AML-193 (cell line): ENCODE measurements at regions not wholly inside any gene's neighbourhood (a gene's known extent, or its start where the extent isn't known, plus 50 kb on each side); places are given as distances from the start of the nearest gene placed in this dataset.
A peak's percentile ranks its signal among the peaks of the same experiment; 100 is the strongest.

ENCODE experiments used
- DNase-seq, 2 experiments: peaks; one replicate each; lab custom pipeline; 2025; lab: John Stamatoyannopoulos, UW

GRCh38 chr7:88431882-88432281, 125.2 kb upstream of the STEAP4 start:
- DNase-seq, result no peak

GRCh38 chr7:88429382-88429781, 122.7 kb upstream of the STEAP4 start:
- no peak for DNase-seq

GRCh38 chr7:88402529-88402928, 95.8 kb upstream of the STEAP4 start:
- DNase-seq, result no peak

GRCh38 chr7:88401009-88401623, 94.4 kb upstream of the STEAP4 start:
- DNase-seq, result peak; percentile 29 to 38

GRCh38 chr7:88399696-88400240, 93.1 kb upstream of the STEAP4 start:
- DNase-seq, result no peak

GRCh38 chr7:88399036-88399435, 92.3 kb upstream of the STEAP4 start:
- no peak for DNase-seq

GRCh38 chr7:88398459-88398858, 91.8 kb upstream of the STEAP4 start:
- DNase-seq, result no peak

- DNase-seq, result no peak
These were observed 90.2 kb upstream of the STEAP4 start for GRCh38 chr7:88396948-88397322.

GRCh38 chr7:88396295-88396947, 89.7 kb upstream of the STEAP4 start:
- DNase-seq, result no peak

GRCh38 chr7:88395715-88396114, 89.0 kb upstream of the STEAP4 start:
- peak; percentile 87 to 90 for DNase-seq

GRCh38 chr7:88391247-88391646, 84.6 kb upstream of the STEAP4 start:
- no peak for DNase-seq

- DNase-seq, result no peak
These were observed 80.7 kb upstream of the STEAP4 start for GRCh38 chr7:88387368-88387767.

- no peak for DNase-seq
These were observed 80.0 kb upstream of the STEAP4 start for GRCh38 chr7:88386665-88387156.

GRCh38 chr7:88377434-88377833, 70.7 kb upstream of the STEAP4 start:
- DNase-seq, result no peak

- DNase-seq, result no peak
These were observed 62.0 kb upstream of the STEAP4 start for GRCh38 chr7:88368686-88369085.

GRCh38 chr7:88366845-88367244, 60.2 kb upstream of the STEAP4 start:
- no peak for DNase-seq

- no peak for DNase-seq
These were observed 57.2 kb upstream of the STEAP4 start for GRCh38 chr7:88363869-88364268.

GRCh38 chr7:88363249-88363648, 56.6 kb upstream of the STEAP4 start:
- no peak for DNase-seq

GRCh38 chr7:88361357-88361756, 54.7 kb upstream of the STEAP4 start:
- no peak for DNase-seq

GRCh38 chr7:88358881-88359280, 52.2 kb upstream of the STEAP4 start:
- DNase-seq, result no peak

GRCh38 chr7:88358526-88358838, 51.8 kb upstream of the STEAP4 start:
- DNase-seq, result no peak

- DNase-seq, result peak; percentile 30 to 40
These were observed 51.3 kb upstream of the STEAP4 start for GRCh38 chr7:88357781-88358525.

GRCh38 chr7:88357294-88357693, 50.6 kb upstream of the STEAP4 start:
- DNase-seq, result peak; percentile 45 to 63
